Sigmoid colon (tissue), 6 donors: ENCODE measurements at regions not wholly inside any gene's neighbourhood (a gene's known extent, or its start where the extent isn't known, plus 50 kb on each side); places are given as distances from the start of the nearest gene placed in this dataset.

ENCODE experiments used
- DNase-seq: peaks from one replicate; pipeline ENCODE4 v3.0.0-alpha.2; 2019
- H3K27ac ChIP-seq, 4 donors: fragments of 200-600 bp; sonication (generic); one replicate each; pipeline ENCODE4 v1.5.1; 2016 to 2019; ENCODE audit warnings: mild to moderate bottlenecking in 1 of 4
- H3K27me3 ChIP-seq, 3 donors: fragments of 200-600 bp; sonication (generic); one replicate each; pipeline ENCODE4 v1.5.1; 2019; ENCODE audit warnings: mild to moderate bottlenecking in 1 of 3
- H3K36me3 ChIP-seq, 4 donors: fragments of 200-600 bp; sonication (generic); one replicate each; pipeline ENCODE4 v1.5.1; 2016 to 2019
- H3K4me1 ChIP-seq, 4 donors: fragments of 200-600 bp; sonication (generic); one replicate each; pipeline ENCODE4 v1.5.1; 2017 to 2019
- H3K4me3 ChIP-seq, 4 donors: fragments of 200-600 bp; sonication (generic); one replicate each; pipeline ENCODE4 v1.5.1; 2017 to 2019; ENCODE audit warnings: mild to moderate bottlenecking in 2 of 4, moderate library complexity in 1 of 4
- H3K9me3 ChIP-seq, 4 donors: fragments of 200-600 bp in 3 of 4; sonication (generic) in 3 of 4; one replicate each; pipeline versions ENCODE4 v1.5.1 to v1.6.1; 2013 to 2019
- CTCF ChIP-seq, 4 experiments: fragments of 450-650 bp in 3 of 4; fragments of 200-600 bp in 1 of 4; IDR thresholded peaks; one replicate each; pipeline ENCODE4 v1.5.1; 2016 to 2019; ENCODE audit warnings: antibody characterized with exemption in 4 of 4, mild to moderate bottlenecking in 3 of 4, moderate library complexity in 2 of 4
- EP300 ChIP-seq, 4 donors: sonication (generic); formaldehyde crosslinking; IDR thresholded peaks; one replicate each; pipeline ENCODE4 v1.6.1; 2017; ENCODE audit warnings: antibody characterized with exemption in 4 of 4
- POLR2A ChIP-seq, 2 donors: fragments of 450-650 bp; IDR thresholded peaks; one replicate each; pipeline ENCODE4 v1.6.1; 2016; ENCODE audit warnings: antibody characterized with exemption in 2 of 2, mild to moderate bottlenecking in 2 of 2, moderate library complexity in 2 of 2
- POLR2AphosphoS5 ChIP-seq, 4 donors: sonication (generic); formaldehyde crosslinking; IDR thresholded peaks; one replicate each; pipeline ENCODE4 v1.6.1; 2017; ENCODE audit warnings: antibody characterized with exemption in 4 of 4
- WGBS, 2 donors: extraction: QIAGEN DNeasy Blood & Tissue Kit; methylation state at CpG; one replicate each; pipeline ENCODE4 v1.1.7; 2013; 5-methylcytosine and 5-hydroxymethylcytosine counted together
- intact Hi-C: fragments of 100-400 bp; cut with DNase I; formaldehyde crosslinking; loops from one replicate; pipeline ENCODE4 v1.15.1; 2023
- donor health status: healthy with polysubstance abuse.
- donor health status: healthy.

- no peaks in the 10 kb centered on the region for H3K27me3 ChIP-seq
- intact Hi-C loops, result loop anchor here (5.0 kb wide), 1 partner anchor 447 kb away; no protein-coding TSS in a partner anchor
- DNase-seq, result no peak
- no peak for TF ChIP-seq EP300 (IDR thresholded peaks at IDR 0.05)
- no peak for TF ChIP-seq POLR2AphosphoS5 (IDR thresholded peaks at IDR 0.05)
- TF ChIP-seq CTCF (IDR thresholded peaks at IDR 0.05), result no peak
- no peak for TF ChIP-seq POLR2A (IDR thresholded peaks at IDR 0.05)
- peak overlapping the region in 3 of 4 donors; percentile 6 to 74 (median 73) for H3K27ac ChIP-seq
- H3K36me3 ChIP-seq, result no peaks in the 10 kb centered on the region
- 91 to 94% methylated on average over 13 of the region's 13 CpGs for WGBS, 2 donors
- no peaks in the 10 kb centered on the region for H3K9me3 ChIP-seq
- peaks cover 0 to 29% (median 27%) of the 10 kb centered on the region in 4 donors for H3K4me1 ChIP-seq
- H3K4me3 ChIP-seq, result no peak overlapping the region
Measured at GRCh38 chr2:120913972-120914838, 178.5 kb downstream of the GLI2 start.

- Histone ChIP-seq H3K27ac (peak overlapping the region; percentile 6 to 74 (median 45)), H3K4me1 (peaks cover 0 to 34% (median 30%) of the 10 kb centered on the region in 4 donors), H3K9me3 (no peaks in the 10 kb centered on the region), H3K27me3 (no peaks in the 10 kb centered on the region), H3K4me3 (no peak overlapping the region), H3K36me3 (no peaks in the 10 kb centered on the region)
- DNase-seq, result peak; percentile 89
- intact Hi-C loops, result loop anchor here (5.0 kb wide), 1 partner anchor 448 kb away; no protein-coding TSS in a partner anchor
- TF ChIP-seq POLR2AphosphoS5 (IDR thresholded peaks at IDR 0.05) (peak in 2 of 4 donors; percentile 23 to 33), EP300 (IDR thresholded peaks at IDR 0.05) (no peak)
- 70 to 77% methylated on average over 17 of the region's 17 CpGs for WGBS, 2 donors
Measured at GRCh38 chr2:120914839-120915521, 179.3 kb downstream of the GLI2 start.

GRCh38 chr2:120915670-120916069 is 180.0 kb downstream of the GLI2 start:
- no peaks in the 10 kb centered on the region for H3K27me3 ChIP-seq
- peak overlapping the region in 3 of 4 donors; percentile 6 to 74 (median 73) for H3K27ac ChIP-seq
- no peaks in the 10 kb centered on the region for H3K36me3 ChIP-seq
- no peak overlapping the region for H3K4me3 ChIP-seq
- no peak for DNase-seq
- TF ChIP-seq CTCF (IDR thresholded peaks at IDR 0.05) (no peak), POLR2A (IDR thresholded peaks at IDR 0.05) (no peak), POLR2AphosphoS5 (IDR thresholded peaks at IDR 0.05) (no peak), EP300 (IDR thresholded peaks at IDR 0.05) (no peak)
- intact Hi-C loops, result no loop called here
- WGBS, 2 donors, result 83 to 89% methylated on average over 3 of the region's 3 CpGs
- peaks cover 0 to 41% (median 35%) of the 10 kb centered on the region in 4 donors for H3K4me1 ChIP-seq
- H3K9me3 ChIP-seq, result no peaks in the 10 kb centered on the region

GRCh38 chr2:120916446-120916845 is 180.8 kb downstream of the GLI2 start:
- no peaks in the 10 kb centered on the region for H3K27me3 ChIP-seq
- H3K36me3 ChIP-seq, result no peaks in the 10 kb centered on the region
- no peak for DNase-seq
- H3K4me1 ChIP-seq, result peaks cover 0 to 41% (median 35%) of the 10 kb centered on the region in 4 donors
- H3K27ac ChIP-seq, result no peak overlapping the region
- no peaks in the 10 kb centered on the region for H3K9me3 ChIP-seq
- no peak overlapping the region for H3K4me3 ChIP-seq
- TF ChIP-seq CTCF (IDR thresholded peaks at IDR 0.05), result no peak
- no peak for TF ChIP-seq POLR2A (IDR thresholded peaks at IDR 0.05)
- TF ChIP-seq POLR2AphosphoS5 (IDR thresholded peaks at IDR 0.05), result no peak
- no peak for TF ChIP-seq EP300 (IDR thresholded peaks at IDR 0.05)
- WGBS, 2 donors, result 93% methylated on average over 9 of the region's 9 CpGs
- intact Hi-C loops, result no loop called here

GRCh38 chr2:120917886-120918285 is 182.2 kb downstream of the GLI2 start:
- no peak for DNase-seq
- Histone ChIP-seq H3K4me3 (no peak overlapping the region), H3K27ac (no peak overlapping the region), H3K9me3 (no peaks in the 10 kb centered on the region), H3K36me3 (no peaks in the 10 kb centered on the region), H3K4me1 (peaks cover 0 to 44% (median 34%) of the 10 kb centered on the region in 4 donors), H3K27me3 (no peaks in the 10 kb centered on the region)
- no peak for TF ChIP-seq POLR2AphosphoS5 (IDR thresholded peaks at IDR 0.05)
- TF ChIP-seq CTCF (IDR thresholded peaks at IDR 0.05), result no peak
- TF ChIP-seq EP300 (IDR thresholded peaks at IDR 0.05), result no peak
- TF ChIP-seq POLR2A (IDR thresholded peaks at IDR 0.05), result no peak
- intact Hi-C loops, result no loop called here
- WGBS, 2 donors, result 35 to 72% methylated on average over 4 of the region's 4 CpGs
